ENCODE measurements at regions not wholly inside any gene's neighbourhood (a gene's known extent, or its start where the extent isn't known, plus 50 kb on each side); places are given as distances from the start of the nearest gene placed in this dataset.

DNA sequence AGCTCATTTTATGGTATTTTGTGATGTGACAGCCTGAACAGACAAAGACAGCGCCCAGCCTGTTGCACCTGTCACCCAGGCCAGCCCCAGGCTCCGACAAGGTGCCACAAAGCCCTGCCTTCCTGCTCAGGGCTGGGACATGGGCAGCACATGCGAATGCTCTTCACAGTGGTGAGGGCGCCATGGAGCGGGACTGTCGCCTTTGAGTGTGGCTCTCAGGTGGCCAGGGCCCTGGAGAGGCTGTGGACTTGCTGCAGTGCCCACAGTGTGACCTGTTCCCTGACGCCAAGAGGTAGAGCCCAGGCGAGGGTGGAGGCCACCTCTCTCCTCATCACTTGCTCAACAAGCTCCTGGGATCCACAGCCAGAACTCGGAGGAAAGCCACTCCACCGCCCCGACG is 346.3 kb downstream of the SHANK2 start:
- intact Hi-C loops (cut with micrococcal nuclease), result no loop called here
- ChIA-PET POLR2A (no interaction called here), CTCF (no interaction called here)

DNA sequence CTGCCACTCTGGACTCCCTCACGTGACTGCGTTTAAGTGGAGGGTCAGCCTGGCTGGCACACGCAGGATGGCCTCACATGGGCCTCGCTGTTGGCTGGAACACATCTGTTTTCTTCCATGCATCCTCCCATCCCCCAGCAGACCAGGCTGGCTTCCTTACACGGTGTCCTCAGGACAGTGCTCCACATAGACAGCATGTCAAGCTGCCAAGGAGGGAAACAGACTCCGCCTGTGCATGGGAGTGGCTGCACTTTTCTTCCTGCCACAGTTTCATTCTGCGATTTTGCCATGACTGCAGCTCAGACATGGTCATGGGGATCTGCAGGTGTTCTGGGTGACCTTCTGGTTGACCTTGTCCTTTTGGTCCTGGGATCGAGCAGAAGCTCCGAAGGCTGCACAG is 344.2 kb downstream of the SHANK2 start:
- no peak overlapping the region for H3K9ac ChIP-seq (ENCODE audit: low read length)
- BruUV-seq (replicated peaks), result no TSS peak
- H3K4me2 ChIP-seq (ENCODE audit: low read length), result no peak overlapping the region
- ATAC-seq (no peak), DNase-seq (ENCODE audit: low read depth, low spot score) (no peak)
- ChIA-PET CTCF (no interaction called here), POLR2A (no interaction called here), RAD21 (ENCODE audit: low non-redundant PET in 1 of 2, low total read pairs in 2 of 2, uncharacterized antibody in 2 of 2, unreplicated experiment in 2 of 2) (no interaction called here)
- H3K36me3 ChIP-seq (ENCODE audit: control insufficient read depth in 1 of 2, insufficient read depth in 2 of 2, low read length in 2 of 2), result no peaks in the 10 kb centered on the region
- H3K27me3 ChIP-seq (ENCODE audit: insufficient read depth, low read length), result no peaks in the 10 kb centered on the region
- TF ChIP-seq ZNF274 (IDR thresholded peaks at IDR 0.05; ENCODE audit: low read depth, low read length) (no peak), ZFX (IDR thresholded peaks at IDR 0.05) (no peak), FOSL1 (IDR thresholded peaks at IDR 0.05; ENCODE audit: low read depth) (no peak), ELF1 (IDR thresholded peaks at IDR 0.05; ENCODE audit: borderline replicate concordance, low read depth) (no peak), YY1 (IDR thresholded peaks at IDR 0.05; ENCODE audit: extremely low read depth, insufficient replicate concordance, low read depth, low read length) (no peak), MAX (IDR thresholded peaks at IDR 0.05) (no peak), CBX3 (IDR thresholded peaks at IDR 0.05; ENCODE audit: low read depth) (no peak), POLR2AphosphoS5 (IDR thresholded peaks at IDR 0.05; ENCODE audit: low read depth, low read length) (no peak), EGR1 (IDR thresholded peaks at IDR 0.05; ENCODE audit: low read depth) (no peak)
- TF ChIP-seq, protein P1, sequence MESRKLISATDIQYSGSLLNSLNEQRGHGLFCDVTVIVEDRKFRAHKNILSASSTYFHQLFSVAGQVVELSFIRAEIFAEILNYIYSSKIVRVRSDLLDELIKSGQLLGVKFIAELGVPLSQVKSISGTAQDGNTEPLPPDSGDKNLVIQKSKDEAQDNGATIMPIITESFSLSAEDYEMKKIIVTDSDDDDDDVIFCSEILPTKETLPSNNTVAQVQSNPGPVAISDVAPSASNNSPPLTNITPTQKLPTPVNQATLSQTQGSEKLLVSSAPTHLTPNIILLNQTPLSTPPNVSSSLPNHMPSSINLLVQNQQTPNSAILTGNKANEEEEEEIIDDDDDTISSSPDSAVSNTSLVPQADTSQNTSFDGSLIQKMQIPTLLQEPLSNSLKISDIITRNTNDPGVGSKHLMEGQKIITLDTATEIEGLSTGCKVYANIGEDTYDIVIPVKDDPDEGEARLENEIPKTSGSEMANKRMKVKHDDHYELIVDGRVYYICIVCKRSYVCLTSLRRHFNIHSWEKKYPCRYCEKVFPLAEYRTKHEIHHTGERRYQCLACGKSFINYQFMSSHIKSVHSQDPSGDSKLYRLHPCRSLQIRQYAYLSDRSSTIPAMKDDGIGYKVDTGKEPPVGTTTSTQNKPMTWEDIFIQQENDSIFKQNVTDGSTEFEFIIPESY (IDR thresholded peaks at IDR 0.05; ENCODE audit: extremely low read depth, insufficient replicate concordance, low read length), result no peak
- TF ChIP-seq, protein P2, sequence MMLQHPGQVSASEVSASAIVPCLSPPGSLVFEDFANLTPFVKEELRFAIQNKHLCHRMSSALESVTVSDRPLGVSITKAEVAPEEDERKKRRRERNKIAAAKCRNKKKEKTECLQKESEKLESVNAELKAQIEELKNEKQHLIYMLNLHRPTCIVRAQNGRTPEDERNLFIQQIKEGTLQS (IDR thresholded peaks at IDR 0.05), result no peak
- H3K4me1 ChIP-seq (ENCODE audit: control insufficient read depth in 1 of 2, insufficient read depth in 2 of 2, low read length in 2 of 2), result no peaks in the 10 kb centered on the region
- H3K9me2 ChIP-seq (ENCODE audit: insufficient read depth), result no peaks in the 10 kb centered on the region
- intact Hi-C loops (cut with micrococcal nuclease), result no loop called here
- no peak overlapping the region for H3K27ac ChIP-seq (ENCODE audit: low read depth, low read length)
- no peaks in the 10 kb centered on the region for H3K9me3 ChIP-seq (ENCODE audit: control insufficient read depth in 1 of 2, insufficient read depth in 1 of 2, low read depth in 1 of 2, low read length in 2 of 2)
- H2AFZ ChIP-seq (ENCODE audit: low read depth, low read length, poor library complexity, severe bottlenecking), result no peak overlapping the region
- no peaks in the 10 kb centered on the region for H4K20me1 ChIP-seq (ENCODE audit: insufficient read depth)
- H3K79me2 ChIP-seq (ENCODE audit: insufficient read depth, low read length), result no peaks in the 10 kb centered on the region
- no peak overlapping the region for H3K4me3 ChIP-seq (replicated peaks in 1 of 2; ENCODE audit: low read depth in 1 of 2, low read length in 2 of 2)

More for the DNA sequence above, 346.3 kb downstream of the SHANK2 start:
- Histone ChIP-seq H3K9me3 (ENCODE audit: control insufficient read depth in 1 of 2, insufficient read depth in 1 of 2, low read depth in 1 of 2, low read length in 2 of 2) (no peaks in the 10 kb centered on the region), H3K27ac (ENCODE audit: low read depth, low read length) (no peak overlapping the region), H3K4me1 (ENCODE audit: control insufficient read depth in 1 of 2, insufficient read depth in 2 of 2, low read length in 2 of 2) (no peaks in the 10 kb centered on the region), H3K36me3 (ENCODE audit: control insufficient read depth in 1 of 2, insufficient read depth in 2 of 2, low read length in 2 of 2) (no peaks in the 10 kb centered on the region), H3K9me2 (ENCODE audit: insufficient read depth) (no peaks in the 10 kb centered on the region), H3K4me3 (replicated peaks in 1 of 2; ENCODE audit: low read depth in 1 of 2, low read length in 2 of 2) (no peak overlapping the region), H2AFZ (ENCODE audit: low read depth, low read length, poor library complexity, severe bottlenecking) (no peak overlapping the region), H3K4me2 (ENCODE audit: low read length) (no peak overlapping the region), H3K9ac (ENCODE audit: low read length) (no peak overlapping the region), H3K27me3 (ENCODE audit: insufficient read depth, low read length) (no peaks in the 10 kb centered on the region), H3K79me2 (ENCODE audit: insufficient read depth, low read length) (no peaks in the 10 kb centered on the region), H4K20me1 (ENCODE audit: insufficient read depth) (no peaks in the 10 kb centered on the region)
- RAD21 ChIA-PET (ENCODE audit: low non-redundant PET in 1 of 2, low total read pairs in 2 of 2, uncharacterized antibody in 2 of 2, unreplicated experiment in 2 of 2), result no interaction called here
- BruUV-seq (replicated peaks), result no TSS peak
- DNase-seq (ENCODE audit: low read depth, low spot score), result no peak
- TF ChIP-seq FOSL1 (IDR thresholded peaks at IDR 0.05; ENCODE audit: low read depth) (no peak), SIN3A (IDR thresholded peaks at IDR 0.05; ENCODE audit: low read depth) (no peak), POLR2AphosphoS5 (IDR thresholded peaks at IDR 0.05; ENCODE audit: low read depth, low read length) (no peak), ZFX (IDR thresholded peaks at IDR 0.05) (no peak), EZH2 (IDR thresholded peaks at IDR 0.05) (no peak)
- ATAC-seq, result no peak
